Transverse colon (tissue), 4 donors: ENCODE measurements at regions not wholly inside any gene's neighbourhood (a gene's known extent, or its start where the extent isn't known, plus 50 kb on each side); places are given as distances from the start of the nearest gene placed in this dataset.

Source experiments
- DNase-seq: peaks from one replicate; pipeline ENCODE4 v3.0.0-alpha.2; 2019
- H3K27ac ChIP-seq, 4 donors: fragments of 200-600 bp; sonication (generic); 2 replicates each; pipeline ENCODE4 v1.5.1; 2016 to 2018; ENCODE audit warnings: inconsistent platforms in 4 of 4
- H3K27me3 ChIP-seq: fragments of 200-600 bp; sonication (generic); 2 replicates; pipeline ENCODE4 v1.5.1; 2017; ENCODE audit warnings: inconsistent platforms
- H3K36me3 ChIP-seq, 4 donors: fragments of 200-600 bp; sonication (generic); 2 replicates each; pipeline ENCODE4 v1.5.1; 2017 to 2019; ENCODE audit warnings: inconsistent platforms in 4 of 4
- H3K4me1 ChIP-seq, 4 donors: fragments of 200-600 bp; sonication (generic); 2 replicates each; pipeline ENCODE4 v1.5.1; 2017 to 2020; ENCODE audit warnings: inconsistent platforms in 4 of 4
- H3K4me3 ChIP-seq, 4 donors: fragments of 200-600 bp; sonication (generic); 1 replicate in 1 of 4; 2 replicates in 3 of 4; pipeline versions ENCODE4 v1.5.1 to v1.6.1; 2017 to 2019; ENCODE audit warnings: inconsistent platforms in 4 of 4
- H3K9me3 ChIP-seq, 2 donors: fragments of 200-600 bp; sonication (generic); 2 replicates each; pipeline ENCODE4 v1.5.1; 2017 to 2019; ENCODE audit warnings: inconsistent platforms in 2 of 2
- EP300 ChIP-seq: sonication (generic); formaldehyde crosslinking; IDR thresholded peaks from one replicate; pipeline ENCODE4 v1.6.1; 2017; ENCODE audit warnings: antibody characterized with exemption, low read depth
- POLR2A ChIP-seq: fragments of 450-650 bp; IDR thresholded peaks from one replicate; pipeline ENCODE4 v1.6.1; 2016; ENCODE audit warnings: antibody characterized with exemption, mild to moderate bottlenecking, moderate library complexity
- POLR2AphosphoS5 ChIP-seq, 3 donors: sonication (generic); formaldehyde crosslinking; IDR thresholded peaks; one replicate each; pipeline ENCODE4 v1.6.1; 2016; ENCODE audit warnings: antibody characterized with exemption in 3 of 3
- WGBS, 2 donors: methylation state at CpG; one replicate each; pipeline ENCODE4 v1.1.5; 2018; ENCODE audit warnings: low coverage in 1 of 2; 5-methylcytosine and 5-hydroxymethylcytosine counted together
- in situ Hi-C, 4 donors: fragments of 200-750 bp; cut with MboI; loops; one replicate each; pipeline versions ENCODE4 v1.15.0 to v1.15.1; 2017; ENCODE audit warnings: low sequenced_read_pairs in 3 of 4, low pct_ligation_motif_present in 1 of 4, low pct_unique_long_range_greater_than_20kb in 1 of 4
- intact Hi-C: fragments of 100-400 bp; cut with DNase I; formaldehyde crosslinking; loops from one replicate; pipeline ENCODE4 v1.15.1; 2023; ENCODE audit warnings: low total_unique reads
- TF ChIP-seq, protein P1 (sequence below), 5 experiments: fragments of 200-600 bp in 3 of 5; fragments of 450-650 bp in 2 of 5; sonication (generic) in 3 of 5; IDR thresholded peaks; 1 replicate in 2 of 5; 2 replicates in 3 of 5; pipeline ENCODE4 v1.5.1; 2016 to 2017; ENCODE audit warnings: antibody characterized with exemption in 5 of 5, inconsistent platforms in 3 of 5, mild to moderate bottlenecking in 2 of 5, moderate library complexity in 1 of 5

DNA sequence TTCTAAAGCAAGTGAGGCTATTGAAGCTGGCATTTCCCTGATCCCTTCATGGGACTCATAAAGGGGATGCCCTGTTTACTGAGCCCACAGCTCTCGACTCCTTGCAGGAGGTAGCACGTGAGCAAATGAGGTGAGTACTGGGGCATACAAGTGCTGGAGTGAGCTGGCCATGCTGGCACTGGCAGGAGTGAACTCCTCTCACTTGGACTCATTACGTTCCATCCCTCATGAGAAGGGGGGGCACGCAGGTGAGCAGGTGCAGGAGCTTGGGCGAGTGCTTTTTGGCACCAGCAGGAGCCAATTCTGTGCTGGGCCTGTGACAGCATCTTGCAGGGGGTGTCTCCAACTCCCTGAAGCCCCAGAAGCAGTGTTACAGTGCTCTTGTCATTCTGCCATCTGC, 337.1 kb upstream of the CA10 start:
- 85% methylated on average over 5 of the region's 5 CpGs; no CpG with 5 or more reads in 1 of the 2 donors for WGBS, 2 donors

DNA sequence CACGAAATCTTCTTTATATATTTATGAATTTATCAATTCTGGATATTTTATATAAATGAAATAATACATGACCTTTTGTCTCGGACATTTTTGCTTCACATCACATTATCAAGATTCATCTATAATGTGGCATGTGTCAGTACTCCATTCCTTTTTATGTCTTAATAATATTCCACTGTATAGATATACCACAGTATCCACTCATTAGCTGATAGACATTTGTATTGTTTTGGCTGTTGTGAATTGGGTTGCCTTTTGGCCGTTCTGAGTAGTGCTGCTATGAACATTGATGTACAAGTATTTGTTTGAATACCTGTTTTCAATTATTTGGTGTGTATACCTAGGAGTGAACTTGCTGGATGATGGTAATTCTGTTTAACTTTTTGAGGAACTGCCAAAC, 323.8 kb upstream of the CA10 start:
- no peaks in the 10 kb centered on the region for H3K36me3 ChIP-seq
- no peaks in the 10 kb centered on the region for H3K27me3 ChIP-seq
- H3K4me3 ChIP-seq: no peak overlapping the region
- TF ChIP-seq POLR2AphosphoS5 (IDR thresholded peaks at IDR 0.05) (no peak), EP300 (no peak), POLR2A (no peak)
- TF ChIP-seq, protein P1, sequence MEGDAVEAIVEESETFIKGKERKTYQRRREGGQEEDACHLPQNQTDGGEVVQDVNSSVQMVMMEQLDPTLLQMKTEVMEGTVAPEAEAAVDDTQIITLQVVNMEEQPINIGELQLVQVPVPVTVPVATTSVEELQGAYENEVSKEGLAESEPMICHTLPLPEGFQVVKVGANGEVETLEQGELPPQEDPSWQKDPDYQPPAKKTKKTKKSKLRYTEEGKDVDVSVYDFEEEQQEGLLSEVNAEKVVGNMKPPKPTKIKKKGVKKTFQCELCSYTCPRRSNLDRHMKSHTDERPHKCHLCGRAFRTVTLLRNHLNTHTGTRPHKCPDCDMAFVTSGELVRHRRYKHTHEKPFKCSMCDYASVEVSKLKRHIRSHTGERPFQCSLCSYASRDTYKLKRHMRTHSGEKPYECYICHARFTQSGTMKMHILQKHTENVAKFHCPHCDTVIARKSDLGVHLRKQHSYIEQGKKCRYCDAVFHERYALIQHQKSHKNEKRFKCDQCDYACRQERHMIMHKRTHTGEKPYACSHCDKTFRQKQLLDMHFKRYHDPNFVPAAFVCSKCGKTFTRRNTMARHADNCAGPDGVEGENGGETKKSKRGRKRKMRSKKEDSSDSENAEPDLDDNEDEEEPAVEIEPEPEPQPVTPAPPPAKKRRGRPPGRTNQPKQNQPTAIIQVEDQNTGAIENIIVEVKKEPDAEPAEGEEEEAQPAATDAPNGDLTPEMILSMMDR (IDR thresholded peaks at IDR 0.05): no peak
- 69 to 72% methylated on average over 3 of the region's 3 CpGs for WGBS, 2 donors
- H3K4me1 ChIP-seq: peaks cover 0 to 5% (median 2%) of the 10 kb centered on the region in 4 donors
- H3K27ac ChIP-seq: no peak overlapping the region
- intact Hi-C loops (loop anchor here (5.0 kb wide), 1 partner anchor 35 kb away; no protein-coding TSS in a partner anchor), in situ Hi-C loops (no loop called here)
- no peaks in the 10 kb centered on the region for H3K9me3 ChIP-seq
- DNase-seq: no peak

More for the DNA sequence above, 337.1 kb upstream of the CA10 start:
- no peaks in the 10 kb centered on the region for H3K4me1 ChIP-seq
- no peaks in the 10 kb centered on the region for H3K9me3 ChIP-seq
- in situ Hi-C loops: no loop called here
- H3K27ac ChIP-seq: no peak overlapping the region
- no peaks in the 10 kb centered on the region for H3K27me3 ChIP-seq
- intact Hi-C loops: no loop called here
- no peaks in the 10 kb centered on the region for H3K36me3 ChIP-seq
- no peak overlapping the region for H3K4me3 ChIP-seq
- TF ChIP-seq POLR2AphosphoS5 (IDR thresholded peaks at IDR 0.05) (no peak), EP300 (no peak), POLR2A (no peak)
- TF ChIP-seq, protein P1 (IDR thresholded peaks at IDR 0.05): no peak
- no peak for DNase-seq

DNA sequence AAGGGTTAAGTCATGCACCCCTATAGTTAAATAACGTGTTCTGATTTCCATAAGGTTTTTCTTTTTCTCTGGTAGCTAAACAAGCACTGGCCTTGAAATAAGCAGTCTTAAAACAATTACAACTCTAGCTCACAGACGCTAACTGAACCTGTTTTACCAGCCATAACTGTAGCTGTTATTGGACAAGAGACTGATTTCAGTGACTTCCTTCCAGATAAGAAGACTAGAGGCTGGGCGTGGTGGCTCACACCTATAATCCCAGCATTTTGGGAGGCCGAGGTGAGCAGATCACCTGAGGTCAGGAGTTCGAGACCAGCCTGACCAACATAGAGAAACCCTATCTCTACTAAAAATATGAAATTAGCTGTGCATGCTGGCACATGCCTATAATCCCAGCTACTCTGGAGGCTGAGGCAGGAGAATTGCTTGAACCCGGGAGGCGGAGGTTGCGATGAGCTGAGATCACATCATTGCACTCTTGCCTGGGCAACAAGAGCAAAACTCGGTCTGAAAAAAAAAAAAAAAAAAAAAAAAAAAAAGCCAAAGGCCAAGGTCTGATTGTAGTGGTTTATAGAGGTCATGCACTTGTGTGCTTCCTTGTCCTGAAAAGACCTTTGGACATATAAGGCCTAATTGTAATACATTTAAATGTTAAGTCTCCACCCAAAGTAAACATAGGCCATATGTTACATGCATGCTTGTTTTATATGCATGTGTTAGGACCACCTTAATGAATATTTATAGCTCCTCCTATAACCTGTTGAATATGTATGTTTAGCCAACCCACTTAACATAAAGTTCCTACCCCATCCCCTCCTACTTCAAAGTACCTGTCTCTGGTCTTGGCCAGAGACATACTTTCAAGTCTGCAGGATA, 319.5 kb upstream of the CA10 start:
- TF ChIP-seq POLR2AphosphoS5 (IDR thresholded peaks at IDR 0.05): no peak
- TF ChIP-seq POLR2A: no peak
- TF ChIP-seq, protein P1 (IDR thresholded peaks at IDR 0.05): no peak
- TF ChIP-seq EP300: no peak
- WGBS, 2 donors: 0 to 63% methylated on average over 1 to 9 of the region's 9 CpGs
- Histone ChIP-seq H3K4me3 (no peak overlapping the region), H3K9me3 (no peaks in the 10 kb centered on the region), H3K36me3 (no peaks in the 10 kb centered on the region), H3K27me3 (no peaks in the 10 kb centered on the region), H3K27ac (no peak overlapping the region), H3K4me1 (peaks cover 0 to 8% (median 2%) of the 10 kb centered on the region in 4 donors)
- intact Hi-C loops (no loop called here), in situ Hi-C loops (no loop called here)
- DNase-seq: peak; percentile 8

DNA sequence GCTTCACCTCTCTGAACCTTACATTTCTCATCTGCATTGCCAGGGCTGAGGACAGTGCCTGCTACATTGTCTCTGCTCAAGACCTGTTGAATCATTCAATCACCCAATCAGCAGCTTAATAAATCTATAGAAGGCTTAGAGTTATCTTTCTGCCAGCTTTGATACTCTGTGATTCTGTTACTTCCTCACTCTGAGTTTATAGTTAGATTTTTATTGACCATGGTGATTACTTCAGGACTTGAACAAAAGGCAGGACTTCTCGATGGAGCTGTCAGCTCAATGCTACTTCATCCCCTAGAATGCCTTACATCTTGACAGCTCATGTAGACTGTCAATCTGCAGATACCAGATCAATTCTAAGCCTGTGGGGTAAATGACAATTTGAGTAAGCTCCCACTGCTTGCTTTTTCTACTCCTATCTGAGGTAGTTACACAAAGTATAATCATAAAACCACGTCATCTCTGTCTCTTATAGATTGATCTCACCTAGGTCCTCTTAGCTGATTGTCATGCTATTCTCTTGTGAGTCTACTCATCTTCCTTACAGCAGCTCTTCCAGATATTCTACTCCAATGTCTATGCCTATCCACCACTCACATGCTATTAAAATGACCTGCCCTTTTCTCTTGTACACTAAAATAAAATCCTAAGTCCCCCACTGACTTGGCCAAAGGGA, 318.3 kb upstream of the CA10 start:
- intact Hi-C loops (no loop called here), in situ Hi-C loops (no loop called here)
- H3K9me3 ChIP-seq: no peaks in the 10 kb centered on the region
- DNase-seq: no peak
- no peaks in the 10 kb centered on the region for H3K36me3 ChIP-seq
- TF ChIP-seq EP300 (no peak), POLR2AphosphoS5 (IDR thresholded peaks at IDR 0.05) (no peak), POLR2A (no peak)
- TF ChIP-seq, protein P1 (IDR thresholded peaks at IDR 0.05): no peak
- 25% methylated on average over 2 of the region's 2 CpGs; no CpG with 5 or more reads in 1 of the 2 donors for WGBS, 2 donors
- no peak overlapping the region for H3K4me3 ChIP-seq
- H3K4me1 ChIP-seq: peaks cover 0 to 8% (median 2%) of the 10 kb centered on the region in 4 donors
- no peaks in the 10 kb centered on the region for H3K27me3 ChIP-seq
- no peak overlapping the region for H3K27ac ChIP-seq
